HG03442 (cell line): ENCODE measurements at regions not wholly inside any gene's neighbourhood (a gene's known extent, or its start where the extent isn't known, plus 50 kb on each side); places are given as distances from the start of the nearest gene placed in this dataset.

Experiments used
- ATAC-seq: cut with Tn5 transposase; IDR thresholded peaks from one replicate; pipeline ENCODE4 v1.9.1; 2021; ENCODE audit warnings: mild to moderate bottlenecking, moderate library complexity; ENCODE audit not compliant: unreplicated experiment

- ATAC-seq = no peak
These were observed 193.5 kb upstream of the CNR1 start for GRCh38 chr6:88359530-88360202.

- no peak for ATAC-seq
These were observed 192.7 kb upstream of the CNR1 start for GRCh38 chr6:88358846-88359245.

GRCh38 chr6:88349511-88349910 lies 183.4 kb upstream of the CNR1 start:
- ATAC-seq = no peak

GRCh38 chr6:88342336-88342735 lies 176.2 kb upstream of the CNR1 start:
- no peak for ATAC-seq

- no peak for ATAC-seq
These were observed 173.6 kb upstream of the CNR1 start for GRCh38 chr6:88339761-88340160.

GRCh38 chr6:88321306-88321705 lies 155.2 kb upstream of the CNR1 start:
- ATAC-seq = no peak

- ATAC-seq = no peak
These were observed 145.4 kb upstream of the CNR1 start for GRCh38 chr6:88311561-88311960.

GRCh38 chr6:88304520-88304919 lies 138.4 kb upstream of the CNR1 start:
- no peak for ATAC-seq

- ATAC-seq = no peak
These were observed 136.7 kb upstream of the CNR1 start for GRCh38 chr6:88302769-88303225.

- no peak for ATAC-seq
These were observed 136.0 kb upstream of the CNR1 start for GRCh38 chr6:88301888-88302768.

GRCh38 chr6:88301256-88301655 lies 135.1 kb upstream of the CNR1 start:
- ATAC-seq = no peak

GRCh38 chr6:88298066-88298845 lies 132.1 kb upstream of the CNR1 start:
- ATAC-seq = no peak

- no peak for ATAC-seq
These were observed 130.5 kb upstream of the CNR1 start for GRCh38 chr6:88296694-88297093.

GRCh38 chr6:88295663-88296062 lies 129.5 kb upstream of the CNR1 start:
- no peak for ATAC-seq

- no peak for ATAC-seq
These were observed 128.6 kb upstream of the CNR1 start for GRCh38 chr6:88294702-88295101.

GRCh38 chr6:88290411-88290810 lies 124.3 kb upstream of the CNR1 start:
- no peak for ATAC-seq

GRCh38 chr6:88287696-88288095 lies 121.5 kb upstream of the CNR1 start:
- ATAC-seq = no peak

- no peak for ATAC-seq
These were observed 110.2 kb upstream of the CNR1 start for GRCh38 chr6:88276331-88276730.

GRCh38 chr6:88268508-88268907 lies 102.4 kb upstream of the CNR1 start:
- no peak for ATAC-seq

GRCh38 chr6:88266126-88266525 lies 100.0 kb upstream of the CNR1 start:
- ATAC-seq = no peak

- ATAC-seq = no peak
These were observed 97.4 kb upstream of the CNR1 start for GRCh38 chr6:88263591-88263990.
